Colonic mucosa (tissue), 4 donors: ENCODE measurements at regions not wholly inside any gene's neighbourhood (a gene's known extent, or its start where the extent isn't known, plus 50 kb on each side); places are given as distances from the start of the nearest gene placed in this dataset.
"Not testable (repeated sequence)": the region's sequence is repeated elsewhere in the genome, so short reads cannot be mapped to it uniquely, and the experiment has no call there.

Experiments used
- DNase-seq: peaks from one replicate; pipeline ENCODE4 v3.0.0-alpha.2; 2020
- H3K27ac ChIP-seq: fragments of 200-600 bp; one replicate; pipeline ENCODE4 v1.8.0; 2021
- H3K27me3 ChIP-seq: fragments of 200-600 bp; one replicate; pipeline ENCODE4 v1.8.0; 2021
- H3K36me3 ChIP-seq: fragments of 200-600 bp; one replicate; pipeline ENCODE4 v1.8.0; 2021
- H3K4me1 ChIP-seq: fragments of 200-600 bp; one replicate; pipeline ENCODE4 v1.8.0; 2021; ENCODE audit warnings: mild to moderate bottlenecking
- H3K4me3 ChIP-seq: fragments of 200-600 bp; one replicate; pipeline ENCODE4 v1.8.0; 2021
- H3K9ac ChIP-seq, 2 donors: one replicate each; pipeline ENCODE4 v1.7.0; 2013; ENCODE audit warnings: control low read depth in 2 of 2, low read depth in 2 of 2, low read length in 2 of 2
- H3K9me3 ChIP-seq: fragments of 200-600 bp; one replicate; pipeline ENCODE4 v1.8.0; 2021
- intact Hi-C: fragments of 100-400 bp; cut with DNase I; formaldehyde crosslinking; loops from one replicate; pipeline ENCODE4 v1.14.1; 2022
- TF ChIP-seq, protein P1 (sequence below): fragments of 200-600 bp; IDR thresholded peaks from one replicate; pipeline ENCODE4 v1.8.0; 2022; ENCODE audit warnings: antibody characterized with exemption, mild to moderate bottlenecking
- donor health status: healthy.
- donor health status: DM: no; HTN: no; CAD: no.
- donor health status: DM: no; HTN: no; CAD: no.

DNA sequence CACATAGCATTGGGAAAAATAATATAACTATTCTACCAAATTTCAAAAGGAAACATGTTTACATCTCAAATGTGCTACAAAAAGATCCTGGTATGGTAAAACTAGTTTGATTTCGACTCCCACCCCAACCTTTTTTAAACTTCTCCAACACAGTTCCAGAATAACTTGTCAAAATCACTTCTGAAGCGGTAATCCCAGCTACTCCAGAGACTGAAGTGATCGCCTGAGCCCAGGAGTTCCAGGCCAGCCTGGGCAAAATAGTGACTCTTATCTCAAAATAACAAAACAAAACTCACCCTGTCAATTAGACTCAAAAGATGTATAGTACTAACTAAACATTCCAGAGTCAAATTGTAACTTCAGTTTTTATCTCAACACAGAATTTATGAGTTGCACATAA lies 71.3 kb upstream of the RNF38 start:
- Histone ChIP-seq H3K36me3 (no peaks in the 10 kb centered on the region), H3K27ac (peak overlapping the region; percentile 80), H3K4me1 (peaks cover 4% of the 10 kb centered on the region), H3K9ac (no peak overlapping the region), H3K9me3 (no peaks in the 10 kb centered on the region), H3K4me3 (no peak overlapping the region), H3K27me3 (no peaks in the 10 kb centered on the region)
- TF ChIP-seq, protein P1, sequence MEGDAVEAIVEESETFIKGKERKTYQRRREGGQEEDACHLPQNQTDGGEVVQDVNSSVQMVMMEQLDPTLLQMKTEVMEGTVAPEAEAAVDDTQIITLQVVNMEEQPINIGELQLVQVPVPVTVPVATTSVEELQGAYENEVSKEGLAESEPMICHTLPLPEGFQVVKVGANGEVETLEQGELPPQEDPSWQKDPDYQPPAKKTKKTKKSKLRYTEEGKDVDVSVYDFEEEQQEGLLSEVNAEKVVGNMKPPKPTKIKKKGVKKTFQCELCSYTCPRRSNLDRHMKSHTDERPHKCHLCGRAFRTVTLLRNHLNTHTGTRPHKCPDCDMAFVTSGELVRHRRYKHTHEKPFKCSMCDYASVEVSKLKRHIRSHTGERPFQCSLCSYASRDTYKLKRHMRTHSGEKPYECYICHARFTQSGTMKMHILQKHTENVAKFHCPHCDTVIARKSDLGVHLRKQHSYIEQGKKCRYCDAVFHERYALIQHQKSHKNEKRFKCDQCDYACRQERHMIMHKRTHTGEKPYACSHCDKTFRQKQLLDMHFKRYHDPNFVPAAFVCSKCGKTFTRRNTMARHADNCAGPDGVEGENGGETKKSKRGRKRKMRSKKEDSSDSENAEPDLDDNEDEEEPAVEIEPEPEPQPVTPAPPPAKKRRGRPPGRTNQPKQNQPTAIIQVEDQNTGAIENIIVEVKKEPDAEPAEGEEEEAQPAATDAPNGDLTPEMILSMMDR: no peak
- DNase-seq: no peak
- intact Hi-C loops: no loop called here

DNA sequence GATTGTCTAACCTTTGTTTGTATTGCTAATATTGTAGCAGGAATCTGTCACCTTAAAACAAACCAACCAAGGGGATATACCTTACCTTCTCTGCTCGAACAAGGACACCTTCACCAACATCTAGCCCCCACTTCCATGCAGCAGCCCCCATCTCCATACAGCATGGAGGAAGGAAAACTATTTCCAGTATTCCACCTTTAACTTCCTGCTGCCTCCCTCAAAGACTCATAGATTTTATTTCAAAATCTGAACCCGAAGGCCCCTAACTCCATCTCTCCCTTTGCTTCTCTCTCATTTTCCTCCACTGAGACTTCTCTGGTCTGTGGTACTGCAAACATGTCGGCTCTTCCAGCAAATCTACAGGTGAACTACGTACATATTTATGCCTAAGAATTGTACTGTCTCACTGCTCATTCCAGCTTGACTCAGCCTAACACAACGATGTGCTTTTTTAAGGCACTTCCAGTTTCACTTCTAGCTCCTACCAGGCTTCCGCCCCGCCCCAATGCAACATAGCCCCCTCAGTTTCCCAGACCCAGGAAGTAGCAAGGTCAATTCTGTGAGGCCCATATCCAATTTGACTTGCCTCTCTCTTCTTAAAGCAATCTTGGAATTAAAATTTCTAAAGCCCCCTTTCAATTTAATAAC lies 70.7 kb upstream of the RNF38 start:
- H3K4me3 ChIP-seq: peak overlapping the region; percentile 15
- H3K36me3 ChIP-seq: no peaks in the 10 kb centered on the region
- H3K9ac ChIP-seq: peak overlapping the region; percentile 41 to 48
- DNase-seq: peak; percentile 65
- no peaks in the 10 kb centered on the region for H3K9me3 ChIP-seq
- H3K27me3 ChIP-seq: no peaks in the 10 kb centered on the region
- TF ChIP-seq, protein P1: no peak
- peaks cover 4% of the 10 kb centered on the region for H3K4me1 ChIP-seq
- H3K27ac ChIP-seq: peak overlapping the region; percentile 80
- intact Hi-C loops: no loop called here

DNA sequence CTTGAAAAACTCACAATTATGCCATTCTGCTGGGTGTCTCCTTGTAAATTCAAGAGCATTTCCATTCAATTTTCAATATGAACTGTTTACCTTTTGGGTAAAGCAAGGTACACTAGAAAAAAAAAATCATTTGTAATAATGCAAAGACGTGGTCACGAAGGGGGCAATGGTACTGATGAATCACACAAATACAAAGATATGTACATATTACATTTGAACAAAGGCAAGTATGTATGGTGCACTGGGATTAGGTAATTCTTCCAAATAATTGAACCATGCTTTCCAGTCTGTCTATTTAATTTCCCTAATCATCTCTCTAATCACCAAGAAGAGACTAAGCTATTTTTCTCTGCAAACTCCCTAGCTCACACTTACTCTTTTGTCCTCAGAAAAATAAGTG lies 63.4 kb upstream of the RNF38 start:
- intact Hi-C loops: no loop called here
- Histone ChIP-seq H3K36me3 (no peaks in the 10 kb centered on the region), H3K4me3 (no peak overlapping the region), H3K27me3 (no peaks in the 10 kb centered on the region), H3K9me3 (no peaks in the 10 kb centered on the region), H3K9ac (no peak overlapping the region), H3K27ac (no peak overlapping the region), H3K4me1 (no peaks in the 10 kb centered on the region)
- TF ChIP-seq, protein P1: no peak
- DNase-seq: no peak

DNA sequence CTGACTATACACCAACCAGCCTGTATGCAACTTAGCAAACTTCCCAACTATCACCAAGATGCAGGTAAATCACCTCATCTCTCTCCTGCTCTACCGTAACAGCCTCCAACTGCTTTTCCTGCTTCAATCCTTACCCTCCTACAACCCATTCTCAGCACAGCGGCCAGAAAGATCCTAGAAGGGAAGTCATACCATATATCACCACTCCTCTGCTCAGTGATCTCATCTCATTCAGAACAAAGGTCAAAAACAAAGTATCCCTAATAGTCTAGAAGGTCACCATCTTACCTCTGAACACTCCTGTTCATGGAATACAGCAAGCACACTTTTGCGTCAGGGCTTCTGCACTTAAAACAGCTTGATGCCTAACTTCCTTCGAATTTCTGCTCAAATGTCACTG lies 62.2 kb upstream of the RNF38 start:
- no peaks in the 10 kb centered on the region for H3K4me1 ChIP-seq
- H3K4me3 ChIP-seq: no peak overlapping the region
- DNase-seq: no peak
- no peaks in the 10 kb centered on the region for H3K36me3 ChIP-seq
- no peak overlapping the region for H3K27ac ChIP-seq
- no peaks in the 10 kb centered on the region for H3K9me3 ChIP-seq
- intact Hi-C loops: no loop called here
- H3K27me3 ChIP-seq: no peaks in the 10 kb centered on the region
- TF ChIP-seq, protein P1: no peak
- no peak overlapping the region for H3K9ac ChIP-seq

DNA sequence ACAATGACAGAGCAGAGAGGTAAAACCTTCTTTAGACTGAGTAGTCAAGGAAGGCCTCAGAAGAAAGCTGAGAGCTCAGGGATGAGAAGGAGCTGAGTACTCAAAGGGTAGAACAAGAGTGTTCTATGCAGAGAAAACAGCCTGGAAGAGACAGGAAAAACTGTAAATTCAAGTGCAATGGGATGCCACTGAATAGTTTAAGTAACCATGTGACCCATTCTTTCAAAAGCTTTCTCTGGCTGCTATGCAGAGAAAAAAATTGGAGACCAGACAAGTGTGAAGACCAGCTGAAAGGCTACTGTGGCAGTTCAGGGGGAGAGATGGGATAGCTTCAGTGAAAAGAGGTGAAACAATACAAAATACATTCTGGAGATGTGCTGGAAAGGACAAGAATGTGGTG lies 61.3 kb upstream of the RNF38 start:
- TF ChIP-seq, protein P1: no peak
- no peaks in the 10 kb centered on the region for H3K9me3 ChIP-seq
- no peak overlapping the region for H3K4me3 ChIP-seq
- peaks cover 4% of the 10 kb centered on the region for H3K4me1 ChIP-seq
- no peaks in the 10 kb centered on the region for H3K36me3 ChIP-seq
- intact Hi-C loops: no loop called here
- H3K9ac ChIP-seq: no peak overlapping the region
- no peaks in the 10 kb centered on the region for H3K27me3 ChIP-seq
- DNase-seq: no peak
- no peak overlapping the region for H3K27ac ChIP-seq

DNA sequence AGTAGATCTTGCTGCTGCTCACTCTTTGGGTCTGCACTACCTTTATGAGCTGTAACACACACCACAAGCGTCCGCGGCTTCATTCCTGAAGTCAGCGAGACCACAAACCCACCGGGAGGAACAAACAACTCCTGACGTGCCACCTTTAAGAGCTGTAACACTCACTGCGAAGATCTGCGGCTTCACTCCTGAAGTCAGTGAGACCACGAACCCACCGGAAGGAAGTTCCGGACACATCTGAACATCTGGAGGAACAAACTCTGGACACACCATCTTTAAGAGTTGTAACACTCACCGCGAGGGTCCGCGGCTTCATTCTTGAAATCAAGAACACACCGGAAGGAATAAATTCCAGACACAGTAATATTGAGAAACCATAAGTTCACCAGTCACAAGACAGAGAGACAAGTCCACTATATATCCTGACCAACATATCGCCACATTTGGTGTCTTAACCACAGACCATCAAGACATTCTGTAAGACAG lies 58.4 kb upstream of the RNF38 start:
- DNase-seq: peak; percentile 24
- H3K9ac ChIP-seq, H3K9me3 ChIP-seq, intact Hi-C loops, H3K4me1 ChIP-seq, H3K4me3 ChIP-seq, H3K27ac ChIP-seq, H3K36me3 ChIP-seq, H3K27me3 ChIP-seq: not testable (repeated sequence)
